Astrocyte of the cerebellum (primary cell): ENCODE measurements at regions not wholly inside any gene's neighbourhood (a gene's known extent, or its start where the extent isn't known, plus 50 kb on each side); places are given as distances from the start of the nearest gene placed in this dataset.
A peak's percentile ranks its signal among the peaks of the same experiment; 100 is the strongest.

Experiments used
- DNase-seq: peaks from one replicate; pipeline ENCODE4 v3.0.0-alpha.2; 2011; ENCODE audit warnings: low read depth
- H3K4me3 ChIP-seq: 2 replicates; pipeline ENCODE4 v1.5.1; 2011; ENCODE audit warnings: mild to moderate bottlenecking, low read depth, low read length, moderate library complexity
- in situ Hi-C: cut with HindIII; loops from 2 replicates; pipeline ENCODE4 v1.10.0; 2017; ENCODE audit warnings: low sequenced_read_pairs
- TF ChIP-seq, protein P1 (sequence below): IDR thresholded peaks from 2 replicates; pipeline ENCODE4 v1.5.1; 2012; ENCODE audit warnings: low read length, low read depth, moderate library complexity, mild to moderate bottlenecking; ENCODE audit errors: missing control alignments

DNA sequence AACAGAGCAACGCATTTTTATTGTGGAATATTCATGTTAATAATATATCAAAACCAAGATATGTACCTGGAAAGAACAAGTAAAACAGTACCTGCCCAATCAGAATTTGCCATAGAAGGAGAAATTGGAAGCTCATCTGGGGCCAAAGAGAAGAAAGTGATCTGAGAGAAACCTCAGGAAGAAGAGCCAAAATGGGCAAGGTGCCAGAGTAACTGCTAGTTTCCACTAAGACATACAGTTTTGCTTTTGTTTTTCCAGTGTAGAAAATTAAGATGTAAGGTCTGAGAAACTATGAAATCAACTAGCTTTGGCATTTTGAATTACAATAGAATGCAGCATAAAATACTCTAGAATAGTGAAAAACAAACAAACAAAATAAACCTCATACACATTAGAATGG is 2201.2 kb downstream of the ARAP2 start:
- no peak for DNase-seq
- TF ChIP-seq, protein P1, sequence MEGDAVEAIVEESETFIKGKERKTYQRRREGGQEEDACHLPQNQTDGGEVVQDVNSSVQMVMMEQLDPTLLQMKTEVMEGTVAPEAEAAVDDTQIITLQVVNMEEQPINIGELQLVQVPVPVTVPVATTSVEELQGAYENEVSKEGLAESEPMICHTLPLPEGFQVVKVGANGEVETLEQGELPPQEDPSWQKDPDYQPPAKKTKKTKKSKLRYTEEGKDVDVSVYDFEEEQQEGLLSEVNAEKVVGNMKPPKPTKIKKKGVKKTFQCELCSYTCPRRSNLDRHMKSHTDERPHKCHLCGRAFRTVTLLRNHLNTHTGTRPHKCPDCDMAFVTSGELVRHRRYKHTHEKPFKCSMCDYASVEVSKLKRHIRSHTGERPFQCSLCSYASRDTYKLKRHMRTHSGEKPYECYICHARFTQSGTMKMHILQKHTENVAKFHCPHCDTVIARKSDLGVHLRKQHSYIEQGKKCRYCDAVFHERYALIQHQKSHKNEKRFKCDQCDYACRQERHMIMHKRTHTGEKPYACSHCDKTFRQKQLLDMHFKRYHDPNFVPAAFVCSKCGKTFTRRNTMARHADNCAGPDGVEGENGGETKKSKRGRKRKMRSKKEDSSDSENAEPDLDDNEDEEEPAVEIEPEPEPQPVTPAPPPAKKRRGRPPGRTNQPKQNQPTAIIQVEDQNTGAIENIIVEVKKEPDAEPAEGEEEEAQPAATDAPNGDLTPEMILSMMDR = no peak
- H3K4me3 ChIP-seq = no peak overlapping the region
- in situ Hi-C loops = no loop called here

- TF ChIP-seq, protein P1 = no peak
- in situ Hi-C loops = no loop called here
- H3K4me3 ChIP-seq = no peak overlapping the region
- peak; percentile 29 for DNase-seq
These were observed 2197.7 kb downstream of the ARAP2 start for GRCh38 chr4:34046580-34046979.

GRCh38 chr4:34047363-34047762 is 2197.0 kb downstream of the ARAP2 start:
- in situ Hi-C loops = no loop called here

DNA sequence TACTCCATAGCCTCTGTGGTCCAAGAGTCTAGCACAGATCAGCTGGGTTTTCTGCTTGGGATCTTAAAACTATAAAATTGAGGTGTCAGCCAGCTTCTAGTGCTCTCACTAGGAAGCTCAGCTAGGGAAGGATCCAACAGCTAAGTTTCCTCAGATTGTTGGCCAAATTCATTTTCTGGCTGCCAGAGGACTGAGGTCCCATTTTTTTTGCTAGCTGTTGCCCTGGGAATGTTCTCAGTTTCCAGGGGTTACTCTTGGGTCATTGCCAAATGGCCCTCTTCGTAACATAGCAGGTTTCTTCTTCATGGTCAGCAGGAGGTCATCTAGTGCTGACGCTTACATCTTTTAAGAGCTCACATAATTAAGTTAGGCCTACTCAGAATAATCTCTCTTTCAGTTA is 2178.2 kb downstream of the ARAP2 start:
- H3K4me3 ChIP-seq = no peak overlapping the region
- in situ Hi-C loops = no loop called here
- peak; percentile 9 for DNase-seq
- TF ChIP-seq, protein P1 = no peak

More at GRCh38 chr4:34047363-34047762, 2197.0 kb downstream of the ARAP2 start:
- H3K4me3 ChIP-seq = no peak overlapping the region
- no peak for DNase-seq
- TF ChIP-seq, protein P1 = no peak

DNA sequence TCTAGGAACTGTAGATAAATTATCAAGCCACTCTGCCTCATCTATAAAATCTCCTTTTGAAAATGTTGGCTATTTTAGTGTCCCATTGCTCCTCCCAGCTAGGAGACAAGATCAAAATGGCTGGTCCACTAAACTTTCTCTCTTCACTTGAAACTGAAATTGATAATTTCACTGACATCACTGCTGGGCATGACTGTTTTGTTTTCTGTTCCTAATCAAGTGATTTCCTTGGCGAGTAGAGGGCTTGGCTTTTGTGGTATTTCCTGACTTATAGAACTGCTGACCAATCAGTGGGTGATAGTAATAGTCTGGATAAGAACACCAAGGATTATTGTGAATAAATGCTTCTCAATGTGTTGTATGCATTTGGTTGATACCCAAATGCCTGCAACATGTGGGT is 2152.9 kb downstream of the ARAP2 start:
- DNase-seq = no peak
- TF ChIP-seq, protein P1 = no peak
- H3K4me3 ChIP-seq = no peak overlapping the region
- in situ Hi-C loops = no loop called here

DNA sequence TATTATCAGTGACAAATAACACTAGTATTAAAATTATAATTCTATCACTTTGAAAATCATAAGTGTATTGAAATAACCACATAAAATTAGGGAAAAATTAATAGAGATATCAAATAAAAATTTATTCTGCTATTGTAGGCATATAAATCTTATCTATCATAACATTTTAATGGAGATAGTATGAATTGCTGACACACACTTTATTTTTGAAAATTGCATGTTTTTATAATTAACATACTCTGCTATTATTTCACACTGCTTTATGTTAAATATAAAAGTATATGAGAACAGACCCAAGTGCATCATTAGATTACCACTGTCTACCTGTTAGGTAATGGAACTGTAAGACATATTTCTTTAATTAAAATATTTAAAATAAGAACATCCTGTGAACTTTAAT is 2150.2 kb downstream of the ARAP2 start:
- in situ Hi-C loops = no loop called here
- no peak overlapping the region for H3K4me3 ChIP-seq
- TF ChIP-seq, protein P1 = no peak
- DNase-seq = no peak

DNA sequence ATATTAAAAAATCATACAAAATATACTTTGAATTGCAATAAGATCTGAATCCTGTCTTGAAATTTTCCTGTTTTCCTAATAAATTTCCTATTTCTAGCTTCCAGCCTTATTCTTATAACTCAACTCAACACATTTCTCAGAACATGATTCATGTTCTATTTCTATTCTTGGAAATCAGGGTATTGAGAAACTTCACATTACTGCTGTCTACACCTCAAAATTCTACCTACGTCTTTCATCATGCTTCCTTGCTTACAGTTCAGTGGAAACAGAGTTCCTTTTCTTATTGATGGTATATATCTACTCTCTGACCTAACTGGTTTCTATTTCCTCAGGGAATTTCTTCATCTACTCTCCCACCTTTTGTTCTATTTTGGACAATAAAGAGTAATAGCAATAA is 2139.0 kb downstream of the ARAP2 start:
- in situ Hi-C loops = no loop called here
- H3K4me3 ChIP-seq = no peak overlapping the region
- no peak for DNase-seq
- TF ChIP-seq, protein P1 = no peak
